Mesodermal cell (in vitro differentiated cells): ENCODE measurements at regions not wholly inside any gene's neighbourhood (a gene's known extent, or its start where the extent isn't known, plus 50 kb on each side); places are given as distances from the start of the nearest gene placed in this dataset.
"Not testable (repeated sequence)": the region's sequence is repeated elsewhere in the genome, so short reads cannot be mapped to it uniquely, and the experiment has no call there.

ENCODE experiments used
- H3K27ac ChIP-seq: 2 replicates; pipeline ENCODE4 v1.7.0; 2013; ENCODE audit warnings: mild to moderate bottlenecking, low read depth, low read length, moderate library complexity; ENCODE audit not compliant: severe bottlenecking
- H3K36me3 ChIP-seq: 2 replicates; pipeline ENCODE4 v1.7.1; 2013; ENCODE audit warnings: mild to moderate bottlenecking, low read length, moderate library complexity; ENCODE audit not compliant: control insufficient read depth, insufficient read depth
- H3K4me1 ChIP-seq: one replicate; pipeline ENCODE4 v1.7.1; 2013; ENCODE audit warnings: mild to moderate bottlenecking, low read length; ENCODE audit not compliant: insufficient read depth, control insufficient read depth, poor library complexity, severe bottlenecking
- H3K4me3 ChIP-seq: 2 replicates; pipeline ENCODE4 v1.7.0; 2013; ENCODE audit warnings: low read length, control low read depth, mild to moderate bottlenecking; ENCODE audit not compliant: insufficient read depth, poor library complexity, severe bottlenecking; ENCODE audit errors: extremely low read depth
- H3K9me3 ChIP-seq: 2 replicates; pipeline ENCODE4 v1.7.1; 2013; ENCODE audit warnings: mild to moderate bottlenecking, low read length, moderate library complexity; ENCODE audit not compliant: control insufficient read depth
- WGBS, 2 experiments: methylation state at CpG; one replicate each; pipeline ENCODE4 v1.1.5; 2013; ENCODE audit warnings: missing lambda C conversion rate in 2 of 2; ENCODE audit not compliant: insufficient coverage in 2 of 2; 5-methylcytosine and 5-hydroxymethylcytosine counted together

GRCh38 chr2:209230560-209230959, 193.3 kb upstream of the MAP2 start:
- Histone ChIP-seq H3K9me3 (no peaks in the 10 kb centered on the region), H3K27ac (no peak overlapping the region), H3K36me3 (no peaks in the 10 kb centered on the region), H3K4me3 (no peak overlapping the region), H3K4me1 (no peaks in the 10 kb centered on the region)
- WGBS, 2 experiments: no CpG with 5 or more reads among the region's 2 CpGs

GRCh38 chr2:209236377-209236776, 187.5 kb upstream of the MAP2 start:
- no peak overlapping the region for H3K27ac ChIP-seq
- H3K36me3 ChIP-seq: no peaks in the 10 kb centered on the region
- H3K4me3 ChIP-seq: no peak overlapping the region
- WGBS, 2 experiments: 71 to 100% methylated on average over 1 of the region's 2 CpGs
- no peaks in the 10 kb centered on the region for H3K9me3 ChIP-seq
- no peaks in the 10 kb centered on the region for H3K4me1 ChIP-seq

DNA sequence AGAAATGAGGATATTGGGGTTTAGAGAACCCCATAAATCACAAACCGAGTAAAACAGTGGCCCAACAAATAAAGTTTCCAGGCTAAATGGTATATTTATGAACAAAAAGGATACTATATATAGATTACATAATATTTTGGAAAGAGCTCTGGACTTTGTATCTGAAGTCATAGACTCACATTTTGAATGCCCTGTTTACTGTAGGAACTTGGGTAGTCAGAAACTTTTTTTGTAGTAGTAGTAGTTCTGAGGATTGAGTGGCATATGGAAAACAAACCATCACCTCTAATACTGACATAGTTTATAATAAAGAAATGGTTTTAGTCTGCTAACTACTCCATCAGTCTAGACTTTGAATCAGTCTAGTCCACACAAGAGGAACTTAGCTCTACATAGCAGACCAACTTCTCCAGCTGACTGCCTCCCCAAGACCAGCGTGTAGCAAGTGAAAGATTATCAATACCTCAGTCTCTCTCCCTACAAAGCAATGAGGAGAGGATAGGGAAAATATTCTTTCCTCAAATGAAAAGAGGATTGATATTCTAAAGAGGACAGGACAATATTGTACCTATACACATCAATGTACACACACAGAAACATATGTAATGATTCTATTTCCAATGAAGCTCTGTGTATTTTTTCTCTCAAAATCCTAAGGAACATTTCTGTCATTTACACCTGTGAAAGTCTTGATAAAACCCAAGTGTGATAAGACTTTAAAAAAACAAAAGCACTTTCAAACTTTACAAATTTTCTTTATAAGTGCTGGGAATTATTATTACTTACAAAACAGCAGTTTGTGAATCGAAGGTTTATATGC, 184.9 kb upstream of the MAP2 start:
- whole genome bisulfite sequencing, 2 experiments: no CpG with 5 or more reads among the region's 3 CpGs
- no peaks in the 10 kb centered on the region for H3K9me3 ChIP-seq
- no peak overlapping the region for H3K27ac ChIP-seq
- H3K4me3 ChIP-seq: no peak overlapping the region
- no peaks in the 10 kb centered on the region for H3K36me3 ChIP-seq
- no peaks in the 10 kb centered on the region for H3K4me1 ChIP-seq

- no peaks in the 10 kb centered on the region for H3K4me1 ChIP-seq
- no peaks in the 10 kb centered on the region for H3K36me3 ChIP-seq
- 60% methylated on average over 1 of the region's 2 CpGs; no CpG with 5 or more reads in 1 of the 2 experiments for whole genome bisulfite sequencing, 2 experiments
- H3K4me3 ChIP-seq: no peak overlapping the region
- no peak overlapping the region for H3K27ac ChIP-seq
- no peaks in the 10 kb centered on the region for H3K9me3 ChIP-seq
Observed at GRCh38 chr2:209239585-209239938, 184.3 kb upstream of the MAP2 start.

- Histone ChIP-seq H3K36me3 (no peaks in the 10 kb centered on the region), H3K27ac (no peak overlapping the region), H3K4me3 (no peak overlapping the region), H3K9me3 (no peaks in the 10 kb centered on the region), H3K4me1 (no peaks in the 10 kb centered on the region)
- no CpG with 5 or more reads among the region's 1 CpG for WGBS, 2 experiments
Observed at GRCh38 chr2:209240204-209240603, 183.6 kb upstream of the MAP2 start.

DNA sequence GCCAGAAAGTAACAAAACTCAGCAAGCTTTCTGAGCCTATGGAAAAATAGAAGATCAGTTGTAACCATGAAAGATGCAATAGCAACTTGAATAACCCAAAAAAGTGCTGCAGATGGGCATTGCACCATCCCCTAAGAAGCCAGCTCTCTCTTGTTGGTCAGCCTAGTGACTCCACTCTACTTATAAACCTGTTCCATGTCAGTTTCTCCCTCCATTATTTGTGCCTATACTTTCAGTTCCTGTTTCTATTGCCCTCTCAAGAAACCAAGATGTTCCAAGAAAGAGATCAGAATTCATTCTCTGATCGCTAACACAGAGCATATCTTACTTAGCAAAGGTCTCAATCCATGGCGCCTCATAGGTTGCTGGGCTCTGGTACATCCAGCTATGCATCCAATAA, 170.3 kb upstream of the MAP2 start:
- H3K4me1 ChIP-seq: no peaks in the 10 kb centered on the region
- H3K9me3 ChIP-seq: no peaks in the 10 kb centered on the region
- H3K27ac ChIP-seq: no peak overlapping the region
- WGBS, 2 experiments: 81% methylated on average over 2 of the region's 2 CpGs; no CpG with 5 or more reads in 1 of the 2 experiments
- H3K36me3 ChIP-seq: no peaks in the 10 kb centered on the region
- H3K4me3 ChIP-seq: no peak overlapping the region

DNA sequence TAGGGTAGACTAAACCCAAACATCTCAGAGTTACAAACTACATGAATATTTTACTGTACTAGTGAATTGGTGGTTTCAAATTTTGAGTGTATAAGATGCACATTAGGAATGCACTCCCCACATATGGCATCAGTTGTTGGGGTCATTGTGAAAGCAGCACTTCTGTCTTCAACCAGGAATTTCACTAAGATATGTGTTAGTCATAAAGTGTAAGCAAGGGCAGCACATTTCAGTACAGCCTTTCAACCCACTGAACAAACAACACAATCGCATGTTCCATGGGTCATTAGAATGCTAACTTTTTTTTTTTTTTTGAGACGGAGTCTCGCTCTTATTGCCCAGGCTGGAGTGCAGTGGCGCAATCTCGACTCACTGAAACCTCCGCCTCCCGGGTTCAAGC, 164.1 kb upstream of the MAP2 start:
- Histone ChIP-seq H3K4me1 (no peaks in the 10 kb centered on the region), H3K27ac (no peak overlapping the region), H3K36me3 (no peaks in the 10 kb centered on the region), H3K9me3 (no peaks in the 10 kb centered on the region), H3K4me3 (no peak overlapping the region)
- 91 to 96% methylated on average over 1 to 3 of the region's 7 CpGs for WGBS, 2 experiments

GRCh38 chr2:209260281-209260680, 163.6 kb upstream of the MAP2 start:
- 83% methylated on average over 1 of the region's 5 CpGs; no CpG with 5 or more reads in 1 of the 2 experiments for WGBS, 2 experiments
- no peak overlapping the region for H3K4me3 ChIP-seq
- no peaks in the 10 kb centered on the region for H3K4me1 ChIP-seq
- H3K36me3 ChIP-seq: no peaks in the 10 kb centered on the region
- no peaks in the 10 kb centered on the region for H3K9me3 ChIP-seq
- H3K27ac ChIP-seq: no peak overlapping the region

DNA sequence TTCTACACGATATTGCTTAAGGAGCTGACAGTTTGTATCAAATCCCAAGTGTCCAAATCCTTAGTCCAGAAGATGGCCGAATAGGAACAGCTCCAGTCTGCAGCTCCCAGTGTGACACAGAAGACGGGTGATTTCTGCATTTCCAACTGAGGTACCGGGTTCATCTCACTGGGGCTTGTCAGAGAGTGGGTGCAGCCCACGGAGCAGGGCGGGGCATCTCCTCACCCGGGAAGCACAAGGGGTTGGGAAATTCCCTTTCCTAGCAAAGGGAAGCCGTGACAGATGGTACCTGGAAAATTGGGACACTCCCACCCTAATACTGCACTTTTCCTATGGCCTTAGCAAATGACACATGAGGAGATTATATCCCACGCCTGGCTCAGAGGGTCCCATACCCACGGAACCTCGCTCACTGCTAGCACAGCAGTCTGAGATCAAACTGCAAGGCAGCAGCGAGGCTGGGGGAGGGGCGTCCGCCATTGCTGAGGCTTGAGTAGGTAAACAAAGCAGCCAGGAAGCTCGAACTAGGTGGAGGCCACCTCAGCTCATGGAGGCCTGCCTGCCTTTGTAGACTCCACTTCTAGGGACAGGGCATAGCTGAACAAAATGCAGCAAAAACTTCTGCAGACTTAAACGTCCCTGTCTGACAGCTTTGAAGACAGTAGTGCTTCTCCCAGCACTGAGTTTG, 162.3 kb upstream of the MAP2 start:
- not testable (repeated sequence) for H3K36me3 ChIP-seq, H3K4me1 ChIP-seq, H3K9me3 ChIP-seq, H3K4me3 ChIP-seq, H3K27ac ChIP-seq
- WGBS, 2 experiments: 91 to 94% methylated on average over 11 to 14 of the region's 16 CpGs

DNA sequence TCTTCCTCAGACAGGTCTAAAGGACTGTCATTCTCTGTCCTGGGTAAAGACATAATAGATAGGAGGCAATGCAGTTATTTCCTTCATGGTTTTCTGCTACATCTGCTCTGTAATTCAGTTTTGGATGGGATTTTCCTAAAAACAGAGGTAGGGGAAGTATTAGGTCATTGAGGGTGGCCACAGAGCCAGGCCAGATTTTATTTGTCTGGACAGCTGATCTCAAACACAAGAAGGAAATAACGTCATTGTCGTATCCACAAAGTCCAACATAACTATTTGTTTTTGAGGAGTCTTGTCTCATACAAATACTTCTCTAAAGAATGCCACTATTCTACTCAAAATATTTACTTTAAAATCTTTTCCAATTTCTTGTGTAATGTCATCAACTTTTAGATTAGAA, 154.8 kb upstream of the MAP2 start:
- no peaks in the 10 kb centered on the region for H3K9me3 ChIP-seq
- H3K4me3 ChIP-seq: no peak overlapping the region
- whole genome bisulfite sequencing, 2 experiments: 100% methylated on average over 2 of the region's 2 CpGs; no CpG with 5 or more reads in 1 of the 2 experiments
- no peaks in the 10 kb centered on the region for H3K36me3 ChIP-seq
- H3K27ac ChIP-seq: no peak overlapping the region
- no peaks in the 10 kb centered on the region for H3K4me1 ChIP-seq

- Histone ChIP-seq H3K9me3 (no peaks in the 10 kb centered on the region), H3K36me3 (no peaks in the 10 kb centered on the region), H3K4me1 (no peaks in the 10 kb centered on the region), H3K27ac (no peak overlapping the region), H3K4me3 (no peak overlapping the region)
- 50 to 80% methylated on average over 2 to 3 of the region's 3 CpGs for WGBS, 2 experiments
Observed at GRCh38 chr2:209276000-209276399, 147.8 kb upstream of the MAP2 start.
